Pons (tissue), 1 donor: ENCODE measurements at regions not wholly inside any gene's neighbourhood (a gene's known extent, or its start where the extent isn't known, plus 50 kb on each side); places are given as distances from the start of the nearest gene placed in this dataset.
"Not testable (repeated sequence)": the region's sequence is repeated elsewhere in the genome, so short reads cannot be mapped to it uniquely, and the experiment has no call there.

ENCODE experiments used
- DNase-seq: peaks from one replicate; pipeline ENCODE4 v3.0.0-alpha.2; 2016; ENCODE audit warnings: low spot score

GRCh38 chr14:105971593-105972500 lies 445.5 kb downstream of the TMEM121 start:
- no peak for DNase-seq

DNA sequence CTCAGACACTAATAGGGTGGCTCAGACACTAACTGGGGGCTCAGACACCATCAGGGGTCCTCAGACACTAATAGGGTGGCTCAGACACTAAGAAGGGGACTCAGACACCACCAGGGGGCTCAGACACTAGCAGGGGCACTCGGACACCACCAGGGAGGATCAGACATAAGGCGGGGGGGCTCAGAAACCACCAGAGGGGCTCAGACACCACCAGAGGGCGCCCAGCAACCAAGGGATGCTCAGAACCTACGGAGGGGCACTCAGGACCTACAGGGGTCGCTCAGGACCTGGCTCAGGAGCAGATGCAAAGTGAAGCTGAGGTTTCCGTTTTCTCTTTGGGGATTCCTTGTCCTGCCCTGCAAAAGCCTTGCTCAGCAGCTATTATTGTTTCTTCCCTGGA lies 448.5 kb downstream of the TMEM121 start:
- DNase-seq: no peak

GRCh38 chr14:105978618-105979295 lies 452.4 kb downstream of the TMEM121 start:
- DNase-seq: no peak

GRCh38 chr14:105979446-105979845 lies 453.1 kb downstream of the TMEM121 start:
- DNase-seq: no peak

GRCh38 chr14:105980224-105980623 lies 453.8 kb downstream of the TMEM121 start:
- DNase-seq: no peak

DNA sequence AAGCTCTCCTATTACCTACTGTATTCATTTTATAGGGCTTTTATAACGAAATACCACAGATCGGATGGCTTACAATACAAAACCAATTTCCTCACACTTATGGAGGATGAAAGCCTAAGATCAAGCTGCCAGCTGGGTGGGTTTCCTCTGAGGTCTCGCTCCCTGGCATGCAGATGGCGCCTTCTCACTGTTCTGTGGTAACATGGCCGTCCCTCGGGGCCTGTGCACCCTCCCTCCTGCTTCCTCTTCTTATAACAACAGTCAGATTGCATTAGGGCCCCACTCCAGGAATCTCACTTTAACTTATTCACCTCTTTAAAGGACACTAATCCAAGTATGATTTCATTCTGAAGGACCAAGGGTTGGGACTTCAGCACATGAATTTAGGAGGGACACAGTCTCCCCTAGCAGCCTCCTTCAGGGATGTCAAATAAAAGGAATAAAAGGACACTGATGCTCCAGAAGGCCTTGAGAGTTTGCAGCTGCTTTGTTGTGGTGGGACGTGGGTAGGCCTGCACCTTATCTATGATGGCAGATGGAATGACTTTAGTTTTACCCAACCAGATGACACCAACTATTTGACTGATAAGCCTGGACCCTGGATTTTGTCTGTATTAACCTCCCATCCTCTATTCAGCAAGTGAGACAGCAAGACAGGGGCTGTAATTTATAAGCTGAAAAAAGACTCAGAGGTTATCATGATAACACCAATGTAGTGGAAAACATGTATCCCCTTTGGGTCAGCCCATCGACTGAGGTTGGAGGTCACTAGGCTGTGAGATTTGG lies 455.3 kb downstream of the TMEM121 start:
- not testable (repeated sequence) for DNase-seq

GRCh38 chr14:105982664-105983063 lies 456.3 kb downstream of the TMEM121 start:
- no peak for DNase-seq

- no peak for DNase-seq
These were observed 460.5 kb downstream of the TMEM121 start for GRCh38 chr14:105986894-105987284.

DNA sequence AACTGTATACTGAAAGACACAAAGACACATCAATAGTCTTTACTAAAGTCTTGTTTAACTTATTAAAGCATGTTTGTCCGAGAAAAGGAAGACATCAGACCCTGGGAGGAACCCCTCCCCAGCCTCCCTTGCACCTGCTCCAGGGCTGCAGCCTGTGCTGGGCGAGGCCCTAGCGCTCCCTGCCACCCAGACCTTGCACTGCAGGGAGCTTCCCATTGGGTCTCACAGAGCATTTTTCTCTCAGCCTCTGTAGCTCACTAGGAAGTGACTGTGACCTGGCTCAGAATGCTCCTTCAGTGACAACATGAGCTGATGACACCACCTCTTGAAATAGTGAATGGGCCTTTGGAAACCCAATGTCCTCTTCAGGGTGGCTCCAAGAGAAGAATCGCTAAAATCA lies 461.2 kb downstream of the TMEM121 start:
- no peak for DNase-seq

- no peak for DNase-seq
These were observed 463.4 kb downstream of the TMEM121 start for GRCh38 chr14:105989566-105990302.

- DNase-seq: not testable (repeated sequence)
These were observed 465.3 kb downstream of the TMEM121 start for GRCh38 chr14:105991677-105992076.

DNA sequence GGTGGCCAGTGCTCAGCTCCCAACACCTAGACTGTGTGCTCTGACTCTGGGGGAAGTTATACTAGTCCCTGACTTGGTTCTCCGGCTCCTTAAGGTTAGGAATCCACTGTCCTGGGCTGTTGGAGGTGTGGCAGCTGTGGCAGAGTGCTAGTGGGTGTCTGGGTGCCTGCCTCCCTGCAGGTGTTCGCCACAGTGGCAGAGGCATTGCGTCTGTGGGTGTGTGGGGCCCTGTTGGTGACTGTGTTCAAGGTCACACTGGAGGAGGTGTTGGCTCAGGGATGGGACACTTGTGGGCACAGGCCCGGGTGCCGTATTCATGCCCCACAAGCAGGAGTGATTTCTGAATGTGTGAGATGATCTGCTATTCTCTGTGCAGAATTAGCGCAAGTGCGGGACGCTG lies 467.4 kb downstream of the TMEM121 start:
- DNase-seq: no peak

DNA sequence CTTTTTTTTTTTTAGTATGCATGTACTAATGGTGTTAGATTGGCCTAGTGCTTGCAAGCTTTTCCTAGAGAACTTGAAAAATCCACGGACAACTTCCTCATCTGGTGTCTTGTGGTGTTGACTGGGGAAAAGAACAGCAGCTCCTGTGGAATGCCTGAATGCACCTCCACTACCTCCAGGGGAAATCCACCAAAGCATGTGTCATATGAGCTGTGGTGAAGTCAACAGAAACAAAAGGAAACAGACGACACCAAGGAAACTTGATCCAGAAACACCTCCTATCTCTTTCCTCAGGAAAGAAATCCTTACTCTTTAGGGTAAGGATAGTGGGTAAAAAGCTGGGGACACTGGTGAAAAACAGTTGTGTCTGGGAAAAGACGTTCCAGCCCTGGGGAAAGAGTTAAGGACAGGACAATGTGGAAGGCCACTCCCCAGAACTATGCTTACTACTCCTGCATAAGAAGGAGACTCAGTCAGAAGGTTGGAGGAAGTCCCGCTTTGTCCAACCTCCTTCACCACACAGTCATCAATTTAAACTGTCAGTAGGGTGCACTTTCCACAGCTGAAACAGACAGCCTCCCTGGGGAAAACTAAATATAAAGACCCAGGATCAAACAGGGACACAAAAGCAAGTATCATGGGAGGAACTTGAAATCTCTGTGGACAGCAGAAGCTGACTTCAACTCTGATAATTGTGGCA lies 468.8 kb downstream of the TMEM121 start:
- not testable (repeated sequence) for DNase-seq

GRCh38 chr14:105998597-105998996 lies 472.2 kb downstream of the TMEM121 start:
- DNase-seq: not testable (repeated sequence)

- DNase-seq: peak; percentile 37
These were observed 473.1 kb downstream of the TMEM121 start for GRCh38 chr14:105999361-106000028.

- not testable (repeated sequence) for DNase-seq
These were observed 473.7 kb downstream of the TMEM121 start for GRCh38 chr14:106000029-106000511.

DNA sequence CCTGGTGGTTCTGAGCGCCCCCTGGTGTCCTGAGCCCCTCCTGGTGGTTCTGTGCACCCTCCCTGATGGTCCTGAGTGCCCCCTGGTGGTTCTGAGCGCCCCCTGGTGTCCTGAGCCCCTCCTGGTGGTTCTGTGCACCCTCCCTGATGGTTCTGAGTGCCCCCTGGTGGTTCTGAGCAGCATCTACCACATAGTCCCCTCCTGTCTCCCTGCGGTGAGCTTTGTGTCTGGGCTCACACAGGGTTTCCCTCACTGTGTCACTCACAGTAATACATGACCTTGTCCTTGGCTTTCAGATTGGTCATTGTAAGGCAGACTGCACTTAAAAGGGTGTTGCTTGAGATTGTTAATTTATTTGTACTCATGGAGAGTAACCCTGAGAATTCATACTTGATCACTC lies 474.9 kb downstream of the TMEM121 start:
- DNase-seq: not testable (repeated sequence)

DNA sequence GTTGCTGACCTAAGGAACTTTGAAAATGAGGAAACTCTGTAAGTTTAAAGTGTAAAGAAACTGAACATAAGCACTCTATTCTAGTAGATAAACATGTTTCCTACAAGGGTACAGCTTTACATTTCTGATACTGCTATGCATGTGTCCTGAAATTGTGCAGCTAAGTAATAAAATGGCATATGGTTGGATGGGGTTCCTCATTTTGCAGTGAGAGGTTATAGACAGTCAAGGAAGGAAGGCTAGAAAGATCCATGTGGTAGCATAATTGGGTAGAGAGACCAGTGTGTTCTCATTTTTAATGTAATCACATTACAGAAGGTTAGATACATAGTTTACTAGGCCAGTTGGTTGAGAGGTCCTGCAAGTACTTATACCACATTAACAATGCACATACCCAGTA lies 477.0 kb downstream of the TMEM121 start:
- no peak for DNase-seq

- not testable (repeated sequence) for DNase-seq
These were observed 478.8 kb downstream of the TMEM121 start for GRCh38 chr14:106004937-106005795.
